ENCODE measurements at regions not wholly inside any gene's neighbourhood (a gene's known extent, or its start where the extent isn't known, plus 50 kb on each side); places are given as distances from the start of the nearest gene placed in this dataset.

- no peak for TF ChIP-seq BCL3 (IDR thresholded peaks at IDR 0.05)
Observed at GRCh38 chr2:45288532-45289417, 279.5 kb upstream of the SIX2 start (continued).

DNA sequence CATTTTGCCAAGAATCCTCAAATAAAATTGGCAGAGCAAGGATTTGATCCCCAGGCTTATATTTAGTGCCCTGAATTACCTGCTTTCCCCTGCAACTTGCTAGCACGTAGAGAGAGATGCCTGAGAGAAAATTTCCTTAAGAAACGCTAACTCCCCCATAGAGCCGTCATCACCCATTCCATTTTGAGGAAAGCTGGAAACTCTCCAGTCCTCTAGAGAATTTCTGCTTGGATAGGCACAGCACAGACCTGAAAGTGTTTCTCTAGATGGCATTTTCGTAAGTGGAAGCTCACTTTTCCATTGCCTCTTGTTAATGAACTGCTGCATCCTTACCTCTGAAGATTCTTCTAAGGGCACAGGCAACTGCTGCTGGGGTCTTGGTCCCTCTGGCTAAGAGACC lies 277.8 kb upstream of the SIX2 start:
- no peak overlapping the region for H3K4me2 ChIP-seq
- no peak overlapping the region for H3K4me3 ChIP-seq
- peaks cover 9% of the 10 kb centered on the region; the same call in 1 of the 3 replicates for H3K4me1 ChIP-seq
- FAIRE-seq (no peak), ATAC-seq (no peak), DNase-seq (ENCODE audit: low read depth in 1 of 2, low spot score in 1 of 2) (no peak)
- 71% methylated on average over 4 of the region's 4 CpGs for WGBS (ENCODE audit: missing lambda C conversion rate)
- ChIA-PET POLR2A (no interaction called here), CTCF (interaction anchor here (0.9 to 2.2 kb wide), 4 partner anchors 15 to 208 kb away, joined by 3 to 6 read pairs (median 3); no protein-coding TSS in a partner anchor)
- no peak for TF ChIP-seq ZNF302 (CRISPR knock-in tag; IDR thresholded peaks at IDR 0.05)
- TF ChIP-seq NR3C1 (IDR thresholded peaks at IDR 0.05): no peak
- TF ChIP-seq TFCP2L1 (CRISPR knock-in tag; IDR thresholded peaks at IDR 0.05): no peak
- no peak for TF ChIP-seq RAD21 (conservative IDR thresholded peaks at IDR 0.05 in 1 of 2, IDR thresholded peaks at IDR 0.05 in 1 of 2)
- TF ChIP-seq RFX5 (IDR thresholded peaks at IDR 0.05): no peak
- TF ChIP-seq NPAS2 (CRISPR knock-in tag; IDR thresholded peaks at IDR 0.05; ENCODE audit: borderline replicate concordance): no peak
- TF ChIP-seq EHMT2 (IDR thresholded peaks at IDR 0.05; ENCODE audit: low read depth): no peak
- no peak for TF ChIP-seq REST (IDR thresholded peaks at IDR 0.05)
- TF ChIP-seq GATA3 (IDR thresholded peaks at IDR 0.05; ENCODE audit: borderline replicate concordance): no peak
- TF ChIP-seq BCL3 (IDR thresholded peaks at IDR 0.05): no peak
- TF ChIP-seq, protein P1, sequence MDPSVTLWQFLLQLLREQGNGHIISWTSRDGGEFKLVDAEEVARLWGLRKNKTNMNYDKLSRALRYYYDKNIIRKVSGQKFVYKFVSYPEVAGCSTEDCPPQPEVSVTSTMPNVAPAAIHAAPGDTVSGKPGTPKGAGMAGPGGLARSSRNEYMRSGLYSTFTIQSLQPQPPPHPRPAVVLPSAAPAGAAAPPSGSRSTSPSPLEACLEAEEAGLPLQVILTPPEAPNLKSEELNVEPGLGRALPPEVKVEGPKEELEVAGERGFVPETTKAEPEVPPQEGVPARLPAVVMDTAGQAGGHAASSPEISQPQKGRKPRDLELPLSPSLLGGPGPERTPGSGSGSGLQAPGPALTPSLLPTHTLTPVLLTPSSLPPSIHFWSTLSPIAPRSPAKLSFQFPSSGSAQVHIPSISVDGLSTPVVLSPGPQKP (IDR thresholded peaks at IDR 0.05; ENCODE audit: low read depth, low read length): no peak
- no peak for TF ChIP-seq ZFP36 (IDR thresholded peaks at IDR 0.05; ENCODE audit: borderline replicate concordance, partially characterized antibody)
- TF ChIP-seq, protein P2, sequence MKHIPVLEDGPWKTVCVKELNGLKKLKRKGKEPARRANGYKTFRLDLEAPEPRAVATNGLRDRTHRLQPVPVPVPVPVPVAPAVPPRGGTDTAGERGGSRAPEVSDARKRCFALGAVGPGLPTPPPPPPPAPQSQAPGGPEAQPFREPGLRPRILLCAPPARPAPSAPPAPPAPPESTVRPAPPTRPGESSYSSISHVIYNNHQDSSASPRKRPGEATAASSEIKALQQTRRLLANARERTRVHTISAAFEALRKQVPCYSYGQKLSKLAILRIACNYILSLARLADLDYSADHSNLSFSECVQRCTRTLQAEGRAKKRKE (CRISPR knock-in tag; IDR thresholded peaks at IDR 0.05; ENCODE audit: low read depth): no peak
- TF ChIP-seq CBX2 (IDR thresholded peaks at IDR 0.05; ENCODE audit: borderline replicate concordance, low read depth): no peak
- no peak for TF ChIP-seq MAZ (IDR thresholded peaks at IDR 0.05; ENCODE audit: borderline replicate concordance, low read depth, low read length)
- no peak for TF ChIP-seq SMC3 (IDR thresholded peaks at IDR 0.05)
- H3K27ac ChIP-seq: no peak overlapping the region
- no peaks in the 10 kb centered on the region for H3K9me3 ChIP-seq

All from A549 (cell line).